DMS53 treated with DMSO at 0.1 percent for 48 hours (cell line): ENCODE measurements at regions not wholly inside any gene's neighbourhood (a gene's known extent, or its start where the extent isn't known, plus 50 kb on each side); places are given as distances from the start of the nearest gene placed in this dataset.
A peak's percentile ranks its signal among the peaks of the same experiment; 100 is the strongest.

Experiments
- DNase-seq: peaks from one replicate; lab custom pipeline; 2025; ENCODE audit not compliant: unreplicated experiment; lab: John Stamatoyannopoulos, UW

GRCh38 chr1:56320464-56321149 lies 258.8 kb downstream of the PLPP3 start:
- no peak for DNase-seq

- DNase-seq = no peak
Observed at GRCh38 chr1:56317722-56318121, 261.6 kb downstream of the PLPP3 start.

- DNase-seq = no peak
Observed at GRCh38 chr1:56315293-56315942, 263.9 kb downstream of the PLPP3 start.

- no peak for DNase-seq
Observed at GRCh38 chr1:56313560-56313959, 265.8 kb downstream of the PLPP3 start.

- DNase-seq = no peak
Observed at GRCh38 chr1:56311766-56312165, 267.6 kb downstream of the PLPP3 start.

- no peak for DNase-seq
Observed at GRCh38 chr1:56310945-56311344, 268.4 kb downstream of the PLPP3 start.

GRCh38 chr1:56309065-56309464 lies 270.3 kb downstream of the PLPP3 start:
- DNase-seq = no peak

- no peak for DNase-seq
Observed at GRCh38 chr1:56304975-56305374, 274.4 kb downstream of the PLPP3 start.

- DNase-seq = no peak
Observed at GRCh38 chr1:56303805-56304204, 275.6 kb downstream of the PLPP3 start.

GRCh38 chr1:56302878-56303277 lies 276.5 kb downstream of the PLPP3 start:
- no peak for DNase-seq

GRCh38 chr1:56301791-56302190 lies 277.6 kb downstream of the PLPP3 start:
- no peak for DNase-seq

GRCh38 chr1:56300836-56301235 lies 278.5 kb downstream of the PLPP3 start:
- no peak for DNase-seq

GRCh38 chr1:56298866-56299265 lies 280.5 kb downstream of the PLPP3 start:
- no peak for DNase-seq

GRCh38 chr1:56297904-56298303 lies 281.5 kb downstream of the PLPP3 start:
- peak; percentile 83 for DNase-seq

GRCh38 chr1:56297208-56297607 lies 282.2 kb downstream of the PLPP3 start:
- no peak for DNase-seq

GRCh38 chr1:56295949-56296929 lies 283.1 kb downstream of the PLPP3 start:
- DNase-seq = no peak

GRCh38 chr1:56291374-56291919 lies 287.9 kb downstream of the PLPP3 start:
- DNase-seq = no peak

GRCh38 chr1:56289260-56289659 lies 290.1 kb downstream of the PLPP3 start:
- no peak for DNase-seq

- no peak for DNase-seq
Observed at GRCh38 chr1:56287721-56288120, 291.6 kb downstream of the PLPP3 start.

- DNase-seq = no peak
Observed at GRCh38 chr1:56286956-56287355, 292.4 kb downstream of the PLPP3 start.

- peak; percentile 47 for DNase-seq
Observed at GRCh38 chr1:56286506-56286905, 292.9 kb downstream of the PLPP3 start.
